SK-MEL-5 (cell line): ENCODE measurements at regions not wholly inside any gene's neighbourhood (a gene's known extent, or its start where the extent isn't known, plus 50 kb on each side); places are given as distances from the start of the nearest gene placed in this dataset.

Experiments
- DNase-seq: peaks from one replicate; pipeline ENCODE4 v3.0.0-alpha.2; 2016; ENCODE audit warnings: low read depth, low spot score
- in situ Hi-C: cut with HindIII; loops from 2 replicates; pipeline ENCODE4 v1.10.0; 2016; ENCODE audit warnings: low sequenced_read_pairs, high pct_unique_total_duplicates, low pct_unique_long_range_greater_than_20kb

GRCh38 chr1:94715321-94715720 is 104.8 kb upstream of the SLC44A3 start:
- in situ Hi-C loops = no loop called here
- no peak for DNase-seq

- no peak for DNase-seq
- in situ Hi-C loops = no loop called here
Observed at GRCh38 chr1:94714552-94714951, 105.6 kb upstream of the SLC44A3 start.

- in situ Hi-C loops = no loop called here
- DNase-seq = no peak
Observed at GRCh38 chr1:94714152-94714551, 106.0 kb upstream of the SLC44A3 start.

GRCh38 chr1:94713472-94714141 is 106.5 kb upstream of the SLC44A3 start:
- DNase-seq = no peak
- in situ Hi-C loops = no loop called here

DNA sequence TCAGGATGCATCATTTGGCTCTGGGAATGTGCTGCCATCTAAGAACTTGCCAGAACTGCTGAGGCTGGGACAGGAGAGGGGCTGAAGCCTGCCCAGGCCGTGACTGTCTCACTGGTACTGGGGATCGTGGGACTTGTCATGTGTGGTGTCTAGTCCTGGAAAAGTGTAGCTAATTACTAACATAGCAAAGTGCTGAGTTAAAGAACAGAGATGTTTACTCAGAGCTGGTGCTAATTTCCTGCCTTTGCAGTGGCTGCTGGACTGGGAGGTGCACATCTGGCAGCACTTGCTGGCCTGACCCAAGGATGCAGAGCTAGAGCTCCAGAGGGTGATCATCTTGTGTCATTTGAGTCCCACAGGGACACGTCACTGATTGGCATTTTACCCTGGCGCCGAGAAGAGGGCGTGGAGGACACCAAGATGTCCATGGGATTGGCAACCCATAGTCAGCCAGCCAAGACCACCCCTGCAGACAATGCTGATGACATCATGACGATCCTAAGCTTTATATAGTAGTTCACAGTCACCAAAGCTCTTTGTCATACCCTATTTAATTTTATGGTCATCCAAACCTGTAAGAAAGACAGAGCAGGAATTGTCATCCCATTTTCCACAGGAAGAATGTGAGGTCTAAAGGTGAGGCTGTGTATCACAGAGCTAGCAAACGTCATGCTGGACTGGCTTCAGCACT is 110.1 kb upstream of the SLC44A3 start:
- DNase-seq = no peak
- in situ Hi-C loops = no loop called here

- DNase-seq = no peak
- in situ Hi-C loops = no loop called here
Observed at GRCh38 chr1:94708811-94709210, 111.3 kb upstream of the SLC44A3 start.

GRCh38 chr1:94708299-94708685 is 111.9 kb upstream of the SLC44A3 start:
- in situ Hi-C loops = no loop called here
- DNase-seq = no peak

DNA sequence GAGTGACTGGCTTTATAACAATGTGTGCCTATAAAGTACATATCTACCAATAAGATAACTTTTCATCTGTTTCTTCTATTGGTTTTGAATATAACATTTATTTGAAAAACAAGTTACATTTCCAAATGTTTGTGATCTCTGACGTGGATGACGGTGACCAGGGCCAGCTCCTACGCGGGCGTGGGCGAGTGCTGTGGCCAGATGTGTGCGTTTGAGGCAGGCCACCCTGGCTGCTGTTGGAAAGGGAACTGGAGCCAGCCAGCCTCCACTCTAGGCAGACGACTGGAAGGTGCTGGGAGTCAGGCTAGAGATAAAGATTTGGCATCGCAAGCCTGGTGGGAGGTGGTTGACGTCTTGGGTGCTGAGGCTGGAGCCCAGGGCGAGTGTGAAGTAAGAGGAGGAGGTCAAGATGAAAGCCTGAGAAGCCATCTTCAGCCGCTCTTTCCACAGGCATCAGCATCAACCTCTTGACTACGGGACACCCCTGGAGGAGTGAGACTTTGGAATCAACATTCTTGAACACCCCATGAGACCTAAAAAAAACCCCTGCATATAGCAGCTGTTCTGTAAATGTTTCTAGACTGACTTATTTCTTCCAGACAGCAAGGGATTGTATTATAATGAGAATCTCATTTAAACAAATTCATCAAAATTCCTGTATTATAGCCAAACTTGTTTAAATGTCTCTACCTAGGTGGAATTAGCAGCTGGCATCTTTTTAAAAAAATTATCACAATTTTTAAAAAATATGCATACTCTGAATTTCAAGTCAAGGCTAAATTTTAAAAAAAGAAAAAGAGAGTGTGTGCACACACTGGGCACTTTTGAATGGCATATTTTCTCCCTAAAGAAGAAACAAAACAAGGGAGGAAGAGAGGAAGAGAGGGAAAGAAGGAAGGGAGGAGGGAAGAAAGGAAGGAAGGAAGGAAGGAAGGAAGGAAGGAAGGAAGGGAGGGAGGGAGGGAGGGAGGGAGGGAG is 112.5 kb upstream of the SLC44A3 start:
- in situ Hi-C loops = no loop called here

DNA sequence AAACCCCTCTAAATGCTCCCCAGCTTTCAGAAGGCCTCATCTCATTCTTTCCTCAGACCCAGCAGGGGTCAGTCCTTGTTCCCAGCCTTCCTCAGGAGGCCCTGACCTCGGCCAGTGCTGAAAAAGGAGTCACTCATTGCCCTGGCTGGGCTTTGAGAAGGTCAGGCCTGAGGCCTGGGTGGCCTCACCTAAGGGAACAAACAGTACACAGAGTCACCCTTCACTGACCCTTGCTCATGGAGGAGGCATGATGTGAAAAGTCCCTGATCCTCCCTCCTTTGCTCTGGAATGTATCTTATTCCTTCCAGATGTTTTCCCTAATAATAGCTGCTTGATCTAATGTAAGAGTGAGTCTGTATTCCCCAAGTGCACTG is 117.7 kb upstream of the SLC44A3 start:
- in situ Hi-C loops = no loop called here

More for the DNA sequence above, 112.5 kb upstream of the SLC44A3 start:
- DNase-seq = no peak

DNA sequence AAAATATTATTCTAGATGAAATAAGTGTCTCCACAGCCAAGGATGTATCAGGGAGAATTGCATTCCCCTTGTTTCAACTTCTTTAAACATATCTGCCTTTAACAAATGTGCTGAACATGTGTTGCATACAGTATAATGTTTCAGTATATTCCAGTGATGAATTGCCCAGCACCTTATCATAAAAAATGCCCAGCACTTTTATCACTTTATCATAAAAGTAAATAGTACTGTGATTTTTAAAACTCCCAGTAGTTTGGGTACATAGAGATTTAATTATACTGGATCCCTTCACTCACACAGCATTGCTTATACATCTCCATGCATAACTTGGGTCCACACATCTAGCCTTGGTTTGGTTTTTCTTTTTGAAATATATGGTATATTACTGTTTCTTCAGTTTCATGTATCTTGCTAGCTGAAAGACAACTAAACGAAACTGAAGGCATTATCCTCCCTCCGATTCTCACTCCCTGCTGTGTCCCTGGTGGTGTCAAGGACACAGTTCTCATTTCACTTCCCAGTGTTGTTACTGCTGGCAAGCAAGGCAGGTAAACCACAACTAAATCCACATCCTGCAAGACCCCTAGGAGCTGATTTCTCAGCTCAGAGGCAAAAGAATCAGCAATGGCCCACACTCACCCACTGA is 118.2 kb upstream of the SLC44A3 start:
- DNase-seq = no peak
- in situ Hi-C loops = no loop called here

More for the DNA sequence above, 117.7 kb upstream of the SLC44A3 start:
- DNase-seq = no peak

GRCh38 chr1:94698759-94699502 is 121.2 kb upstream of the SLC44A3 start:
- peak; percentile 2 for DNase-seq
- in situ Hi-C loops = no loop called here

DNA sequence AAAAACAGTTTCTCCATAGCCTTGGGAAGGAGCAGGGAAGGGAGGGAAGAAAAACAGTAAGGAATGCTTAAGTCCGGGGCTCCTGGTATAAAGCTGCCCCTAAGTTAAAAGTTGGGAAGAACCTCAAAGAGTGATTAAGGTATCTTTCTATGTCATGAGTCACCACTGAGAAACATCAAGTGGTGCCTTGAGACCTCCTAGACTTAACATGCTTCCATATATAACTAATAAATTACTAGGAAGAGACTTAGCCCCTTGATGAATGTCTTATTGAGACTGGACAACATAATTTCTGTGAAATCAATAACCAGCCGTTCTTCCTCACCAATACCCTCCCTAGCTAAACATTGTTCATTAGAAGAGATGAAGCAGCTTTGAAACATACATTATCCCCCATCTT is 121.8 kb upstream of the SLC44A3 start:
- in situ Hi-C loops = no loop called here
- DNase-seq = no peak

GRCh38 chr1:94697839-94698238 is 122.3 kb upstream of the SLC44A3 start:
- in situ Hi-C loops = no loop called here

GRCh38 chr1:94694226-94694915 is 125.8 kb upstream of the SLC44A3 start:
- DNase-seq = no peak
- in situ Hi-C loops = no loop called here

More at GRCh38 chr1:94697839-94698238, 122.3 kb upstream of the SLC44A3 start:
- no peak for DNase-seq

DNA sequence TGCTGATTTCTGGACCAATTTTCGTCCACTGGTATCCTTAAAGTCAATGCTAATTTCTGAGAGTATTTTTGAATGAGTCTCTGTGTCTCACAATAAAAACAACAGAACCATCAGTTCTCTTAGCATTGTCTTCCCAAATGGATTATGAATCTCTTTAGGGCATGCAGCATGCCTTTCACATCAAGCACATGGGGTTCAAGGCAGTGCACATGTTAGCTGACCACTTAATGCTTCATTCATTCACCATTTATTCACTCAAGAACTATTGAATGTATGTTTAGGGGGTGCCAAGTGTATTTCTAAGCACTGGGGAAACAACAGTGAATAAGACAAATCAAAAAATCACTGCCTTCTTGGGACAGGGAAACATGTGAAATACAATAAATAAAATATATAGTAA is 126.7 kb upstream of the SLC44A3 start:
- no peak for DNase-seq

DNA sequence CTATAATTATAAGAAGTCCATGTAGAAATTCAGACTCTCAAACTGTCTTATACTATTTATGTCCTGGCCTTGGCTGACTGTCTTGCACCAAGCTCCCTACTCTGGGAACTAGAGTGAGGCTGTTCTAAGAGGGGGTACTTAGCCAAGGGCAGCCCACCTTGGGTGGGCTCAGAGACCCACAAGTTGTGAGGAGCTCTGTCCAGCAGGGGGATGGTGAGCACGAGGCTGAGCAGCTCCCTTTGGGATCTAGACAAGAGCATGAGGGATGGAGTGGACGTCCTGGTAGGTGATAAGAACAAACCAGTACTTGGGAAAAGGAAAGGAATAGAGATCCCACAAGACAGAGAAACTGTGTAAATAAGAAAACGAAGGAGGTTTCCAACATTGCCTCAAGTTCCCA is 127.1 kb upstream of the SLC44A3 start:
- in situ Hi-C loops = no loop called here
- DNase-seq = peak; percentile 6

More for the DNA sequence above, 126.7 kb upstream of the SLC44A3 start:
- in situ Hi-C loops = no loop called here

DNA sequence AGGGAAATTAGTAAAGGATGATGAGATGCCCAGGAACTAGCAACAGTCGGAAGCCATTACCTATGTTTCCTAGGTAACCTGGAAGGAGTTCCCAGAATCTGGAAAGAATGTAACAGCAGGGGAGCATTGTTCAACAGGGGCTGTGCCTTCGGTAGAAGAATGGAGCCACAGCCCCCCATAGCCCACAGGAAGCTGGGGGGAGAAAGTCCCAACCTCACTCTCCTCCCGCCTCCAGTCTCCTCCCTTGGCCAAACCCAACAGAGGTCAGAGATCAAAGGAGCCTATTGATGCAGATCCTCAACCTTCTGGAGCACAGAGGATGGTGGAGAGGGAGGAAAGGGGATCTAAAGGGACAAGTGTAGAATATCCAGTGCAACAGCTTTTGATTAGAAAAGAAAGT is 131.5 kb upstream of the SLC44A3 start:
- DNase-seq = no peak
- in situ Hi-C loops = no loop called here
